Suppressor macrophage treated with lipopolysaccharide for 1 hour (primary cell): ENCODE measurements at regions not wholly inside any gene's neighbourhood (a gene's known extent, or its start where the extent isn't known, plus 50 kb on each side); places are given as distances from the start of the nearest gene placed in this dataset.
A peak's percentile ranks its signal among the peaks of the same experiment; 100 is the strongest.

Experiments
- DNase-seq, 3 donors: peaks; one replicate each; pipeline ENCODE4 v3.0.0-alpha.2; 2020 to 2022

- no peak for DNase-seq
Measured at GRCh38 chr12:127640181-127640886, 626.6 kb upstream of the TMEM132C start.

DNA sequence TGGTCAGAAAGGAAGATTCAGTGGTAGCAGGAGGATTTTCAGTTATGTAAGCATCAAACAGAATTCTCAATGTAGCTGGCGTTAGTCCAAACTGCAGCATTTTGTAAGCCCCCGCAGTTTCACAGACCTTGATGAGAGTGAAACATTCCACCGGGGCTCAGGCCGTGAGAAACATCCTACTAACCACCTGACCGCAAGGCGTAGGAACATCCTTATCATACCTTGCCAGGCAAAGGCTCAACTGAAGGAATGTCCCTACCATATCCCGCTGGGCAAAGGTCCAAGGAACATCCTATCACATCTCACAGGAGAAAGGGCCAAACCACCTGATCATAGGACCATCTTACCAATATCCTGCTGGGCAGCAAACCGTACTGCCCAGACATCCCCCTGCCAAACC is 624.8 kb upstream of the TMEM132C start:
- DNase-seq, result no peak

GRCh38 chr12:127648321-127648720 is 618.6 kb upstream of the TMEM132C start:
- no peak for DNase-seq

DNA sequence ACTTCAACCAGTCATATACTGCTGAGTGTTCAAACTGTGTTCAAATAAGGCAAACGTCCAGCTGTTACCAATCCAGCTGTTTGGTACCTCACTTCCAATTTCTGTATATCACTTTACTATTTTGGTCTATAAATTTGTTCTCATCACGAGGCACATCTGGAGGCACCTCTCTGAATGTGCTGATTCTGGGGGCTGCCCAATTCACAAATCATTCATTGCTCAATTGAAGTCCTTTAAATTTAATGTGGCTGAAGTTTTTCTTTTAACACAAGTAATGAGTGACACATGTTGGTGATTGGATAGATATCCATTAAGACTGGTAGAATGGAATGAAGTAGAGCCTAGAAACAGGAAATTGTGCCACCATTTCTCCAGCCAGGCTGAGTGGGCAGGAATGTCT is 617.0 kb upstream of the TMEM132C start:
- no peak for DNase-seq

GRCh38 chr12:127650626-127651025 is 616.3 kb upstream of the TMEM132C start:
- DNase-seq, result no peak

DNA sequence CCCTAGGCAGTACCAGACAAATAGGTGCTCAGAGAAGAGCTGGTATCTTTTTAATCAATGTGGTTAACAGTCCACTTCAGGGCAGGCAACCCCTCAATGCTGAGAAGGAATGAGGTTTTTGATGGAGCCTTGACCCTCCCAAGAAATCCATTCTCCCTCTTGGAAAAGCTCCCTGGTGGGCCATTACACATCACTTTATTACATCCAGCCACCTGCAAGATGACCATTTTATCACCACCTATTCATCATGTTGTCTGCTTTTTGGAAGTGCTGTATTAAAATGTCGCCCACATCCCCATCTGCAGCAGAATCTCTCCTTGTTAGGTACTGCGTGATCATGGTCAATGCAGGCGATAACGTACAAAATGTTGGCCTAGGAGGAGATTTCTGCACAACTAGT is 614.7 kb upstream of the TMEM132C start:
- DNase-seq, result no peak

DNA sequence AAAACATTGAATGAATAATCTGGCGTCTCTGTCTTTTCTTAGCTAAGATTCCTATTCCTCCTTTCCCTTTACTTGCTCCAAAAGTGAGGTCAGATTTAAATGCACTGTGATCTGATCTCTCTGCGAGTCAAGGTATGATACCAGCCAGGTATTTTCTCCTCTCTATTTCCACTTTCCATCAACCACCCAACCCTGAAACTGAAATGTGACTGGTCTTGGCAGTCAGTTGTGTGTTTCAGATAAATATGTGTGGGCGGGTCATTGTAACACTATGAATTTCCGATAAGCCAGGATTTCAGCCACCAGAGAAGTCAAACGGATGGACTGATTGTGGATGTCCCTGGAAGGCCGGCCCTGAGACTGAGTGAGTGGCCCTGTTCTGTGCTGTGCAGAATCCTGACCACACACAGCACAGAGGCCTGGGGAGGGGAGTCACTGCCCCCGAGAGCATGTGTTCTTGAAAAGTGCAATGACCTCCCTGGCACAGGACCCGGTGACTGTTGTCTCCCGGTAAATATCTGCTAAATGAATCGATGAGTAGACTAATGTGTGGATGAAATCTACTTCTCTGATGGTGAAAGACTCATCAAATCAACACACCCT is 612.5 kb upstream of the TMEM132C start:
- no peak for DNase-seq

GRCh38 chr12:127655691-127656090 is 611.3 kb upstream of the TMEM132C start:
- no peak for DNase-seq

DNA sequence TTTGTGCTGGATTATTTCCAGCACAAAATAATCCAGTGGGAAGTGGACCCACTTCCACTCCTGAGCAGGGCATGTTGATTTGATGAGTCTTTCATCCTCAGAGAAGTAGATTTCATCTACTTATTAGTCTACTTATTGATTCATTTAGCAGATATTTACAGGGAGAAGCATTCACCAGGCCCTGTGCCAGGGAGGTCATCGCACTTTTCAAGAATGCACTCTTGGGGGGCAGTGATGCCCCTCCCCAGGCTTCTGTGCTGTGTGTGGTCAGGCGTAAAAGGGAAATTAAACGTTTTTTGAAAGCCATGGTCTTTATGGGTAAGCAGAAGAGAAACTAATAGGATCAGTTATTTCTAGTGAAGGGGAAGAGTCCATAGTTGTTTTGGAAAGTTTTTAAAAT is 610.7 kb upstream of the TMEM132C start:
- no peak for DNase-seq

DNA sequence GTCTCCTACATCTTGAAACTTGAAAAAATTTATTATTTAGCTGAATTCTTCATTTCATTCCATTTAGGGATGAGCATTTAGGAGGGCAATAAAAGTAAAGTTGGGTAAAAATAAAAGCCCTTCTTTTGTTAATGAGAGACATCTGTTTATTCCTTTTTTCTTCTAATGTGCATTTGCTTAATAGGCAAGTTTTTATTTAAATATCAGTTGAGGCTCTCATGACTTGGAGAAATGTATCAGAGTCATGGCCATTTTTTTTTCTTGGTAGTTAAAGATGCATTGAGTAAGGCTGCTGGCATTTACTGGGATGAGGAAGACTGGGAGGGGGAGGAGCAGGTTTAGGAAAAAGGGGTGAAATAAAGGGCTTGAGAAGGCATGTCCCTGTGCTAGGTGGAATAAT is 609.9 kb upstream of the TMEM132C start:
- DNase-seq, result no peak

DNA sequence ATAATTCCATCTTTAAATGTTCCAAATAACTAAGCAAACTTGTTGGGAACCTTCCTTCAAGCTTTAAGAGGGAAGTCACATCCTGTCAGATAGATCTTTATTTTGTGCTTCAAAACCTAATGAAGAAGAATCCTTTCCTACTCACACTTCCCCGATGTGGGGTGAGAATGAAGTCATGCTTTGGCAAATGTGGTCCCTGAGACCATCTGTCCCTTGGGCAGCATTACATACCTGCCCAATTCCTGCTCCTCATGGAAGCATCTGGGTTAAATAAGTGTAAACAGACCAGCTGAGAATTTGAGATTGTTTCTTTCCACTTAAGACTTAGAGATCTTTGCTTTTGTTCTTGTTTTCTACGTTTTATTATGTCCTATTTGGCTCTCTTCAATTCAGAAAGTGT is 606.0 kb upstream of the TMEM132C start:
- DNase-seq, result no peak

- no peak for DNase-seq
Measured at GRCh38 chr12:127663716-127664115, 603.3 kb upstream of the TMEM132C start.

DNA sequence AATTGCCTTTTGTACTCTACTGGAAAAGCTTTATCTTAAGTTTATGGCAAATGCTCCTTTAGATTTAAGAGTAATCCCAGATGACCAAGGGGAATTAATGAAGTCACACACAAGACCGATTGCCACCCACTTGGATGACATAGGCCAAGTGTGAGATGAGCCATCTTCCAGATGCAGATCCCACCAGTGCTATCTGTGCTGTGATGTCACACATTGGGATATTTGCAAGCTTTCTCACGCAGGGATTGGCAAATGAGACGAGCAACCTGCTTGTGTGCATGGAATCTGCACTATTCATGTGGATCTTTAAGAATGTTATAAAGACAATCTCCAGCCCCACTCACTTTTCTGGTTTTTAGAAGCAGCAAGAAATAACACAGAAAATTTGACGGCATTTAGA is 602.1 kb upstream of the TMEM132C start:
- no peak for DNase-seq

- no peak for DNase-seq
Measured at GRCh38 chr12:127667131-127667685, 599.8 kb upstream of the TMEM132C start.

DNA sequence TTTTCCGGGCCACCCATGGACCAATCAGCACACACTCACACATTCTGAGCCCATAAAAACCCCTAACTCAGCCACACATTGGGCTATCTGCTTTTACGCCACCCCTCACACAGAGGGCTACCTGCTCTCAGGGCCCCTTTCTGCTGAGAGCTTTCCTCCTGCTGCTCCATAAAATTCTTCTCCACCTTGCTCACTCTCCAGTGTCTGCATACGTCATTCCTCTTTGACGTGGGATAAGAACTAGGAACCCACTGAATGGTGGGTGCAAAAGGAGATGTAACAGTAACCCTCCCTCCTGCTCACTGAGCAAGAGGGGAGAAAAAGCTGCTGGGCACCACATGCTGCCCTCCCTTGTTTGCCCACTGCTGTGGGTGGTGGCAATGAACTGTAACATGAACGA is 596.7 kb upstream of the TMEM132C start:
- DNase-seq, result no peak

DNA sequence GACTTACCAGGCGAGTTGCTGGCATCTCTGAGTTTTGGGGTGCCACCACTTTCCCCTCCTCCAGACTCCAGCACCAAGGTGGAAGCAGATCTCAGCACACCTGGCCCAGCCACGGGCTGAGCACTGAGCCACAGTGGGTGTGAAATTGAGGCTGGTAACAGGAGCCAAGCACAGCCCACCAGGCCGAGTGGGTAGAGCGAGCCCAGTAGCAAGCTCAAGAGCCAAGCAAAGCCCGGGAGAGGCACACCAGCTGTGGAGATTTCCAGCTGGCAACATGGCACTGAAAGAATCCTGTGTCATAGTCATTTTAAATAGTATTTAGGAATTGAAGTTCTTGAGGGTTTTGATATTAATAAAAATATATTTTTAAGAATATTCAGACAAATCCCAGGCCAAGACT is 596.2 kb upstream of the TMEM132C start:
- no peak for DNase-seq

DNA sequence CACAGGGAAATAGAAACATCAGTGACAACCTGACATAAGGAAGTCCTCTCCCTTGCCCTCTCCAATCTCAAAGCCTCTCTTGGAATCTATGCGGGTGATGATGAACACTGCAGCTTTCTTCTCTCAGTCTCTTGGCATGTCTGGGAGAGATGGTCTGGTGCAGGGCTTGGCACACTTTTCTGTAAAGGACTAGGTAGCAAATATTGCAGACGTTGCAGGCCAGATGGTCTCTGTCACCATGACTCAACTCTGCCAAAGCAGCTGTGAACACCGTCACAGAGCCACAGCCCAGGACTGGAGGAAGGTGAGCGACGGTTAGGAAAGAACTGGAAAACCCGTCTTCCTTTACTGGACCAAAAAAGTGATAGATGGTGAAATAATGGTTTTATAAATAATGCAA is 591.0 kb upstream of the TMEM132C start:
- no peak for DNase-seq

GRCh38 chr12:127677537-127678131 is 589.3 kb upstream of the TMEM132C start:
- DNase-seq, result peak; percentile 47 to 58 (median 56)

DNA sequence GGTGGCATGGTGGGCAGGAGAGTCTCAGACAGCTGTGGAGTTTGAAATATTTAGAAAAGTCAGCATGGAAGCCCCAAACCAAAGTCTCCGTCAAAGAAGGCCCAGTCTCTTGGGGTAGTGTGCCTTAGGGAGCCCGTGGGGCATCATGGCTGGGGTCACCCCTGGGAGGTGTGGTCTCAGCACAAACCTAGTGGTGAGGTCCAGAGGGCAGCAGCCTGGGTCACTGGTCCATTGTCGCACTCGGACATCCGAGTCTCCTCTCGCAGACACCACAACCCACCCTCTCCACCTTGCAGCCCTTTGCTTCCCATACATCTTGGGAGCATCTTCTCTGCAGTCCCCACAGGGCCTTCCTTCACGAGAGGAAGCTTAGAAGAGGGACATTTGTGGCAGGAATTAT is 588.0 kb upstream of the TMEM132C start:
- no peak for DNase-seq

DNA sequence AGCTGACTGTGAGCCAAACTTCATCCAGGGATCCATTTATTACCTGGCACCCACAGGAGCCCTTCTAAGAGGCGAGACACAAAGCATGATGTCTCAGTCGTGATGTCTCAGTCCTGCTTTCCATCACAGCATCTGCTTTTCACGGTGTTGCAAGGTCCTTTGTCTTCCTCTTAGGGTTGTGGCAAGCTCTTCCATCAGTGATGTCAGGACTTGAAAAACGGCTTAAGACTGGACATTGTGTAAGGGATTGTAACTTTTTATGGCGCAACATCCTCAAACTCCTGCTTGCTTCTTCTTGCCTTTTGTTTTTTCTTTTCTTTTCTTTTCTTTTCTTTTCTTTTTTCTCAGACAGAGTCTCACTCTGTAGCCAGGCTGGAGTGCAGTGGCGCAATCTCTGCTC is 586.5 kb upstream of the TMEM132C start:
- DNase-seq, result no peak

DNA sequence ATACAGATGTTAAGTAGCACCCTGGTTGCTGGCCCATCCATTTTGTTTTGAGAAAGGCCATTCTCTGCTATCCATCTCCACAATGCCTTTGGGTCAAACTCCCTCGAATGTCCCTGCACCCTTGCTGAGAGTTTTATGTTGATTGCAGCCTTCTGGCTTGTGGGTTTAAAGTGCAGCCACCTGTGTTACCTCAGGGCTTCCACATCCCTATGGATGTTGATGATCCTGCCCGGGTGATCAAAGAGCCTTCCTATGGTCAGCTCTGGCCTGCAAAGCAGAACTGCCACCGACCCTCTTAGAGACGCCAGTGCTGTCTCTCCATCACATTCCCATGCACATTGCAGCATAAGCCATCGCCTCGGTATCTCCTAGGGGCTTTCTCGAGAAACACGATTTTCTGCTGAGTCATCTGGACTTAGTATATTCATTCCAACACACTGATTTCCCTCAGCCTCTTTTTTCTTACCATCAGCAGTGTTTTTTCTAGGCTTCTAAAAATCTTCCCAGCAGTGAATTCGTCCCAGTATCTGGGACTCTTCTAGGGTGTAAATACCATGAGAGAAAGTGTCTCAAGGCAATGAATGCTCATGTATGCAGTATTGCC is 585.7 kb upstream of the TMEM132C start:
- DNase-seq, result no peak

DNA sequence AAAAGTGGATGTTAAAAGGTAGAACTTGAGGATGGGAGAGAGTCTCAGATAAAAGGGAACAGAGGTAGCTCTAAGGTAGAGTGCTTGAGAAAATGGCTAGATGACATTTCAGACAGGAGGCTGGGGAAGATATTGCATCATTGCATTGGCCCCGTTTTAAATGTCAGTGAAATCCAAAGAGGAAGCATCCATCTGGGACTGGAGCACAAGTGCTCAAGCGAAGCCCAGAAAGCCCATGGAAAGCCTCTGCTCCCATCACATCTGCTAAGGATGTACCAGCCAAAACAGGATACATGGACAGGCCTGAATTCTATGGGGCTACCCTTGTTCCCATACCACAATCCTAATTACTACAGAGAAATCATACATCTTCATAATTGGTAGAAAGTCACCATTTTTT is 581.5 kb upstream of the TMEM132C start:
- DNase-seq, result no peak

GRCh38 chr12:127685931-127686330 is 581.0 kb upstream of the TMEM132C start:
- no peak for DNase-seq

GRCh38 chr12:127687181-127687580 is 579.8 kb upstream of the TMEM132C start:
- DNase-seq, result no peak
